Epithelial cell of proximal tubule (primary cell): ENCODE measurements at regions not wholly inside any gene's neighbourhood (a gene's known extent, or its start where the extent isn't known, plus 50 kb on each side); places are given as distances from the start of the nearest gene placed in this dataset.

Source experiments
- DNase-seq: peaks from one replicate; pipeline ENCODE4 v3.0.0-alpha.2; 2011; ENCODE audit warnings: low read depth
- H3K4me3 ChIP-seq: 2 replicates; pipeline ENCODE4 v1.5.1; 2011; ENCODE audit warnings: low read depth, mild to moderate bottlenecking, low read length
- TF ChIP-seq, protein P1 (sequence below): conservative IDR thresholded peaks from 2 replicates; pipeline ENCODE4 v1.5.1; 2012; ENCODE audit warnings: low read depth, mild to moderate bottlenecking, low read length

DNA sequence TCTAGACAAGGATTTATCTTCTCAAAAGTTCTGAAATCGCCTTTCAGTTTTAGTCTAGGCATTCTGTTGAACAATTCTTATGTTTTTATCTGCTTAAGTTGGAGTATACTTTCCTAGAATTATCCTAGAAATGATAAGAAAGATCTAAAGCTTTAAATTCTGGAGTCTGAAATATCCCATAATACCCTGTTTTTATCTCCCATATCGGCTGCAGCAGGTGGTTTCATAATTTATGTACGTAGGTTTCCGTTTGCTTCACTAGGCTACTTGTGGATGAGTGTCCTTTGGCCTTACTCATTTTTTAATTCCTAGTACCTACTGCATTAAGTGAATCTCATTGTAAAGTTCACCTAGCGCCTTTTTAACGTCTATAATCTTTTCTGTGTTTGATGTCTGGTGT lies 58.5 kb upstream of the MGAT5 start:
- no peak for DNase-seq

DNA sequence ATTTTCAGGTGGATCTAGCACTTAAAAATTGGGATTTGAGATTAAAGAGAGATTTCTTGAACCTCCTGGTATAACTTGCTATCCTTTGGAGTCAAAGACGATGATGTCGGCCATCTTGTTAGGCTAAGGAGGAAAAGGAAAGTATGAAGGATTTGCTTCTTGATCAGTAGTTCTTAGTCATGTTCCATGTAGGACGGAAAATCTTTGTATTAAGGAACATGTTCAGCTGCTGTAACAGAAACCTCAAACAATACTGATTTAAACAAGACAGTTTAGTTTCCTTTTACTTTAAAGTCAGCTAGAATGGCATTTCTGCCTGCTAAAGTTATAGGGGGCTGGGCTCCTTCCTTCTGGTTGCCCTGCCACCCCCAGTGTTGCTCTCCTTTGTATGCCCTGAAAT lies 56.4 kb upstream of the MGAT5 start:
- no peak for DNase-seq
- TF ChIP-seq, protein P1, sequence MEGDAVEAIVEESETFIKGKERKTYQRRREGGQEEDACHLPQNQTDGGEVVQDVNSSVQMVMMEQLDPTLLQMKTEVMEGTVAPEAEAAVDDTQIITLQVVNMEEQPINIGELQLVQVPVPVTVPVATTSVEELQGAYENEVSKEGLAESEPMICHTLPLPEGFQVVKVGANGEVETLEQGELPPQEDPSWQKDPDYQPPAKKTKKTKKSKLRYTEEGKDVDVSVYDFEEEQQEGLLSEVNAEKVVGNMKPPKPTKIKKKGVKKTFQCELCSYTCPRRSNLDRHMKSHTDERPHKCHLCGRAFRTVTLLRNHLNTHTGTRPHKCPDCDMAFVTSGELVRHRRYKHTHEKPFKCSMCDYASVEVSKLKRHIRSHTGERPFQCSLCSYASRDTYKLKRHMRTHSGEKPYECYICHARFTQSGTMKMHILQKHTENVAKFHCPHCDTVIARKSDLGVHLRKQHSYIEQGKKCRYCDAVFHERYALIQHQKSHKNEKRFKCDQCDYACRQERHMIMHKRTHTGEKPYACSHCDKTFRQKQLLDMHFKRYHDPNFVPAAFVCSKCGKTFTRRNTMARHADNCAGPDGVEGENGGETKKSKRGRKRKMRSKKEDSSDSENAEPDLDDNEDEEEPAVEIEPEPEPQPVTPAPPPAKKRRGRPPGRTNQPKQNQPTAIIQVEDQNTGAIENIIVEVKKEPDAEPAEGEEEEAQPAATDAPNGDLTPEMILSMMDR = no peak
- H3K4me3 ChIP-seq = no peak overlapping the region

More for the DNA sequence above, 58.5 kb upstream of the MGAT5 start:
- TF ChIP-seq, protein P1 = no peak
- no peak overlapping the region for H3K4me3 ChIP-seq

DNA sequence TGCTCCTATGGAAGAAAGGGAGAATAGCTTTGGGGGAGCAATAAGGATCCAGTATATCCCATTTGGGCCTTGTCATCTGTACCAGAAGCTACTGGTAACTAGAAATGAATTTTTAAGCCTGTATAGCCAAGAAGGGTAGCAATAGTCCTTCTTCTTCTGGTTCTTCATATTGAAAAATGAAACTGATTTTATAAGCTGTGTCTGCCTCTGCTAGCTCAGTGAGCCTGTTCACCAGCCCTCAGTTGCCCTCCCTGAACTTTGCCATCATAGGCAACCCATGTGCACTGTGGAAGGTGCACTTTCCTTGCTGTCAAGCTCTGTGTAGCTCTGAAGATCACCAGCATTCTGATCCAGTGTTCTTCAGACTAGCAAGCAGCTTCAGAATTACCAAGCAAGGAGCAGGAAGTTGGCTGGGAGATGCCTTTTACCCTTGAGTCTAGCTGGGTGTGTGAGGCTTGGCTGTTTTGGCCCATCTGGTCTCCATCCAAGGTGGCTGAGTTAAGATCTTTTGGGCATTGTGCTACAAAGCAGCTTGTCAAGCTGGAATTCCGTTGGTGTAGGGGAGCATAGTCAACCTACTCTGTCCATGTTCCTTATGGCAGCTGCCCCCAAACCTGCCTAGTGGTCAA lies 55.8 kb upstream of the MGAT5 start:
- H3K4me3 ChIP-seq = no peak overlapping the region
- TF ChIP-seq, protein P1 = no peak
- DNase-seq = no peak

DNA sequence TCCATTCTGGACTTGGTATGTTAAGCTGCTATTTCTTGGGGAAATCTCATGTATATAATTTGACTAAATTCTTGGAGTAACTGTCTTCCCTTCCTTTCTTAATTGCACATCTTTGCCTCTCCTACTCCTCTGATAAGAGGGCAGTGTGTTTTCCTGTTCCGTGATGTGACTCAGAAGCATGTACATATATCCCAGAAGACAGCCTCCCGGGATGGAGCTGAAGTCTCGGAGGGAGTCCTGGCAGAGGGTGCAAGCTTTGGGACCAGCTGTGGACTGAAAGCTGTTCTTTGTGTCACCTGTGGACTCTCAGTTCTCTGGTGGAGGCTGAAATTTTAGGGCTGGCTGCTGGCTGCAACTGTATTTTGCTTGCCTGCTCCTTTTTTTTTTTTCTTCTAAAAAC lies 54.7 kb upstream of the MGAT5 start:
- H3K4me3 ChIP-seq = no peak overlapping the region
- TF ChIP-seq, protein P1 = no peak
- no peak for DNase-seq

DNA sequence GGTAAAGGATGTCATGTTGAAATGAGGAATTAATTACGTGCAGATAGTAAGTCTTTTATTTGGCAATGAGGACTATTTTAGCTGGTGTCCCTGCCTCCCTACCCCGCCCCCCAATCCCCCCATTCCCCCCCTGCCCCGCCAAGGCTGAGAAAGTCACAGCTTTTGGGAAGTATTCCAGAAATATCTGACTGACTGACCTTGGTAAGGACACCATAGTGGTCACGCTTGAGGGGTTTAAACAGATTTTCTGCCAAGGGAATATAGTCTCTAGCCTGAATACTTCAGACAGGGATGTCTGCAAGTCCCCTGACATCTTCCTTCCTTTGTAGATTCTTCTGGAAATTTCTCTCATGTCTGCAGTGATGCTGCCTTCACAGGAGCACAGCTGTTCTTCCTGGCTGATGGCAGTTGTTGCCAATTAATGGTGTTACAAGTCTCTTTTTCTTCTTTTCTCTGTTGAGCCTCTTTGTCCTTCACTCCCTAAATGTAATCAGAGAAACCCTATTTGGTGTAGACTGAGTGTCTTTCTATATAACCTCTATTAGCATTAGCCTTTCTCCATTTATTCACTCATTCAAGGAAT lies 53.7 kb upstream of the MGAT5 start:
- TF ChIP-seq, protein P1 = no peak
- no peak for DNase-seq
- no peak overlapping the region for H3K4me3 ChIP-seq

DNA sequence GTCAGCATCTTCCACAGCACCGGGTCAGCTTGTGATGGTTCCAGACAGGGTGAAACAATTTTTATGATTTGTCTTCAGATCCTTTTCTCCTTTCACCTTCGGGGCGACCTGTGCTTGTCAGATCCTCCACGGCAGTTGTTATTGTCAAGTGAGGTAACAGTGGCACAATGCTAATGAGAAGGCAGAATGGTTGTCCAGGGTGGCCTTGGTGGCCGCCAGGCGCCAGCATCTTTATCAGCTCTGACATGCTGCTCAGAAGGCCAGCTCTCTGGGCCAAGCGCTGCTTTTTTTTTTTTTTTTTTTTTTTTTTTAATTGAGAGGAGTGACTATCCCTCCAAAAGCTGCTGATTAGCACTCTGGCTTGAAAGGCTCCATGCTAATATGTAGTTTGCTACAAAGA lies 52.3 kb upstream of the MGAT5 start:
- no peak overlapping the region for H3K4me3 ChIP-seq
- TF ChIP-seq, protein P1 = no peak
- no peak for DNase-seq

DNA sequence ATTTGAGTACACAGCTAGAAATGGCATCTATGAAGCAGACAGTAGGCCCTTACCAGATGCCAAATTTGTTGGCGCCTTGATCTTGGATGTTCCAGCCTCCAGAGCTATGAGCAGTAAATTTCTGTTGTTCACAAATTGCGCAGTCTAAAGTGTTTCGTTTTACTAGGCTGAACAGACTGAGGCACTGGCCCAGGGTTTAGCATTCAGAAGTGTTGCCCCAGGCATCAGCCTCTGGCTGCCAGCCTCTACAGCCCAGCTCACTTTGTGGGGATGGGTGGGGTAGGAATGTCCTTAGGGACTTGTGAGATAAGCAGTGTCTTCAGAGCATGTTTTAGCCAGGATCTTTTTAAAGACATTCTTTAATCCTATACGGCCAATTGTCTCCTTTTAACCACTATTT lies 51.5 kb upstream of the MGAT5 start:
- H3K4me3 ChIP-seq = no peak overlapping the region
- TF ChIP-seq, protein P1 = no peak
- DNase-seq = no peak
